Gastrocnemius medialis (tissue), 4 donors: ENCODE measurements at regions not wholly inside any gene's neighbourhood (a gene's known extent, or its start where the extent isn't known, plus 50 kb on each side); places are given as distances from the start of the nearest gene placed in this dataset.
A peak's percentile ranks its signal among the peaks of the same experiment; 100 is the strongest.

Experiments used
- ATAC-seq, 2 donors: fragments of 150-250 bp; one replicate each; pipeline ENCODE4 v1.9.1; 2016
- DNase-seq, 2 donors: peaks; one replicate each; pipeline ENCODE4 v3.0.0-alpha.2; 2019
- H3K27ac ChIP-seq, 4 donors: fragments of 200-600 bp; sonication (generic); 1 replicate in 1 of 4; 2 replicates in 3 of 4; pipeline ENCODE4 v1.5.1; 2016 to 2018; ENCODE audit warnings: mild to moderate bottlenecking in 2 of 4, moderate library complexity in 1 of 4
- H3K27me3 ChIP-seq, 3 donors: fragments of 200-600 bp; sonication (generic) in 2 of 3; 1 replicate in 1 of 3; 2 replicates in 2 of 3; pipeline versions ENCODE4 v1.5.1 to v1.6.0; 2016 to 2019; ENCODE audit warnings: mild to moderate bottlenecking in 1 of 3, moderate library complexity in 1 of 3
- H3K36me3 ChIP-seq, 2 donors: fragments of 200-600 bp; sonication (generic) in 1 of 2; one replicate each; pipeline ENCODE4 v1.5.1; 2017 to 2018
- H3K4me1 ChIP-seq, 2 donors: fragments of 200-600 bp; sonication (generic) in 1 of 2; one replicate each; pipeline ENCODE4 v1.5.1; 2016 to 2017; ENCODE audit warnings: mild to moderate bottlenecking in 2 of 2
- H3K4me3 ChIP-seq, 4 donors: fragments of 200-600 bp; sonication (generic) in 3 of 4; 1 replicate in 1 of 4; 2 replicates in 3 of 4; pipeline ENCODE4 v1.5.1; 2016 to 2019; ENCODE audit warnings: mild to moderate bottlenecking in 2 of 4
- H3K9me3 ChIP-seq, 3 donors: fragments of 200-600 bp; sonication (generic) in 2 of 3; 1 replicate in 1 of 3; 2 replicates in 2 of 3; pipeline ENCODE4 v1.5.1; 2016 to 2019
- CTCF ChIP-seq, 5 experiments: fragments of 450-650 bp in 3 of 5; fragments of 200-600 bp in 2 of 5; sonication (generic) in 2 of 5; IDR thresholded peaks in 4 of 5; conservative IDR thresholded peaks in 1 of 5; 1 replicate in 4 of 5; 2 replicates in 1 of 5; pipeline ENCODE4 v1.5.1; 2016 to 2019; ENCODE audit warnings: antibody characterized with exemption in 5 of 5, mild to moderate bottlenecking in 3 of 5, moderate library complexity in 3 of 5
- POLR2A ChIP-seq, 2 donors: fragments of 450-650 bp; IDR thresholded peaks; one replicate each; pipeline ENCODE4 v1.6.1; 2017; ENCODE audit warnings: antibody characterized with exemption in 2 of 2, mild to moderate bottlenecking in 2 of 2, moderate library complexity in 2 of 2
- in situ Hi-C, 4 donors: fragments of 200-750 bp; cut with MboI; loops; one replicate each; pipeline versions ENCODE4 v1.15.0 to v1.8.0; 2017; ENCODE audit warnings: low sequenced_read_pairs in 4 of 4
- intact Hi-C: fragments of 100-400 bp; cut with DNase I; formaldehyde crosslinking; loops from one replicate; pipeline ENCODE4 v1.15.1; 2023; ENCODE audit warnings: low total_unique reads

- H3K4me3 ChIP-seq = no peak overlapping the region
- H3K9me3 ChIP-seq = no peaks in the 10 kb centered on the region
- intact Hi-C loops = loop anchor here (2.0 kb wide), 1 partner anchor 38 kb away; no protein-coding TSS in a partner anchor
- DNase-seq (peak in 1 of 2 donors; percentile 11), ATAC-seq (no peak)
- no peaks in the 10 kb centered on the region for H3K27me3 ChIP-seq
- in situ Hi-C loops = no loop called here
- no peaks in the 10 kb centered on the region for H3K4me1 ChIP-seq
- H3K36me3 ChIP-seq = no peaks in the 10 kb centered on the region
- no peak overlapping the region for H3K27ac ChIP-seq
- TF ChIP-seq POLR2A (IDR thresholded peaks at IDR 0.05) (no peak), CTCF (IDR thresholded peaks at IDR 0.05 in 4 of 5, conservative IDR thresholded peaks at IDR 0.05 in 1 of 5) (peak; percentile 37 to 77 (median 48))
These were observed 638.2 kb upstream of the SPRY2 start for GRCh38 chr13:80979035-80979641.

GRCh38 chr13:80977168-80977567, 636.2 kb upstream of the SPRY2 start:
- intact Hi-C loops = no loop called here

GRCh38 chr13:80975903-80976302, 635.0 kb upstream of the SPRY2 start:
- ATAC-seq (no peak), DNase-seq (no peak)
- in situ Hi-C loops = no loop called here
- no peaks in the 10 kb centered on the region for H3K36me3 ChIP-seq
- no peak overlapping the region for H3K27ac ChIP-seq
- no peak overlapping the region for H3K4me3 ChIP-seq
- intact Hi-C loops = no loop called here
- H3K27me3 ChIP-seq = no peaks in the 10 kb centered on the region
- no peaks in the 10 kb centered on the region for H3K4me1 ChIP-seq
- no peaks in the 10 kb centered on the region for H3K9me3 ChIP-seq
- TF ChIP-seq POLR2A (IDR thresholded peaks at IDR 0.05) (no peak), CTCF (IDR thresholded peaks at IDR 0.05 in 4 of 5, conservative IDR thresholded peaks at IDR 0.05 in 1 of 5) (no peak)

More at GRCh38 chr13:80977168-80977567, 636.2 kb upstream of the SPRY2 start:
- in situ Hi-C loops = no loop called here
- DNase-seq (no peak), ATAC-seq (no peak)
- no peaks in the 10 kb centered on the region for H3K36me3 ChIP-seq
- H3K4me3 ChIP-seq = no peak overlapping the region
- H3K27ac ChIP-seq = no peak overlapping the region
- H3K27me3 ChIP-seq = no peaks in the 10 kb centered on the region
- no peaks in the 10 kb centered on the region for H3K4me1 ChIP-seq
- H3K9me3 ChIP-seq = no peaks in the 10 kb centered on the region
- TF ChIP-seq CTCF (IDR thresholded peaks at IDR 0.05 in 4 of 5, conservative IDR thresholded peaks at IDR 0.05 in 1 of 5) = no peak
- no peak for TF ChIP-seq POLR2A (IDR thresholded peaks at IDR 0.05)

- DNase-seq (no peak), ATAC-seq (no peak)
- in situ Hi-C loops = no loop called here
- Histone ChIP-seq H3K36me3 (no peaks in the 10 kb centered on the region), H3K27me3 (no peaks in the 10 kb centered on the region), H3K4me1 (no peaks in the 10 kb centered on the region), H3K9me3 (no peaks in the 10 kb centered on the region), H3K27ac (no peak overlapping the region), H3K4me3 (no peak overlapping the region)
- TF ChIP-seq POLR2A (IDR thresholded peaks at IDR 0.05) (no peak), CTCF (IDR thresholded peaks at IDR 0.05 in 4 of 5, conservative IDR thresholded peaks at IDR 0.05 in 1 of 5) (no peak)
- intact Hi-C loops = no loop called here
These were observed 632.8 kb upstream of the SPRY2 start for GRCh38 chr13:80973721-80974120.
